T-helper 1 cell treated with Interleukin-12 subunit alpha and Interleukin-12 subunit beta and Interleukin-4 antibody, amounts not matched to agents 30 ng/mL and 1 ng/mL, for 36 hours (primary cell): ENCODE measurements at regions not wholly inside any gene's neighbourhood (a gene's known extent, or its start where the extent isn't known, plus 50 kb on each side); places are given as distances from the start of the nearest gene placed in this dataset.

ENCODE experiments used
- intact Hi-C: fragments of 100-400 bp; cut with micrococcal nuclease; formaldehyde crosslinking; loops from one replicate; pipeline ENCODE4 v1.15.1; 2024

DNA sequence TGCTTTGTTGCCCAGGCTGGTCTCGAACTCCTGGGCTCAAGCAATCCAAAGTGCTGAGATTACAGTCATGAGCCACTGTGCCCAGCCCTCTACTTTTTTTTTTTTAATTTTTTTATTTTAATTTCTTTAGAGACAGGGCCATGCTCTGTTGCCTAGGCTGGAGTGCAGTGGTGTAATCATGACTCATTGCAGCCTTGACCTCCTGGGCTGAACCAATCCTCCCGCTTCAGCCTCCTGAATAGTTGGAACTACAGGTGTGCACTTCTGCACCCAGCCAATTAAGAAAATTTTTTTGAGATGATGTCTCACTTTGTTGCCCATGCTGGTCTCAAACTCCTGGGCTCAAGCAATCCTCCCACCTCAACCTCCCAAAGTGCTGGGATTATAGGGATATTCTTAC lies 528.6 kb downstream of the GATA3 start:
- intact Hi-C loops: no loop called here

DNA sequence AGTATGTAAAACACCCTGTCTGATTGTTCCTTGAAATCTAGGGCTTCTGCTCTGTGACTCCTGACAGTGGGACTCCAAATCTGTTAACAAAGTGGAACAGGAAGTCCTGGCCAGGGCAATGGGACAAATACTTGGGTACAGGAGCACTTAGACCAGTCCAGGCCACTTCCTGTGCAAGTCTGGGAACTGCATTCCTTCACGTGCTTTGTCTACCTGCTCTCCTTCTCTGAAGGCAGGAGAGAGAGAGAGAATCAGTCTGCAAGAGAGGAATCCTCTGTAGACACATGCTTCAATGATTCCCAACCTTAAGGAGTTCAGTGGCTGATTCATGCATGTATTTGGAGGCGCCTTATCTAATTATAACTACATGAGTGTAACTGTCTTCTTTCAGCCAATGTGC lies 530.2 kb downstream of the GATA3 start:
- intact Hi-C loops: no loop called here

DNA sequence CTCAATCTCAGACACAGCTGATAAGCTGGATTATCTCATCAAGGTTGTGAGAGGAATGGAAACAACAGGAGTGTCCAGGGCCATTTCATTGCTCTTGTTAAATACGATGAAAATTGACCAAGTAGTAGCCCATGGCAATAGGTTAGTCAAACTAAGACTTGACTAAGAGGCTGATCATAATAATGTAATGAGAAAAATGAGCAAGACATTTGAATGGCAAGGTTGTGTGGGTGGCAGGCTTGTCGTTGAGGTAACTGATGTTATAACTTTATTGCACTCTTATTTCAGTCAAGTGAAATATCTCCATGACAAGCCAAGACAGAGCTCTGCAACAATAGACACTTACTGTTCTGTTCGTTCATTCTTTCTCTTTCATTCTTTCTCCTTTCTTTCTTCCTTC lies 532.0 kb downstream of the GATA3 start:
- intact Hi-C loops: no loop called here

DNA sequence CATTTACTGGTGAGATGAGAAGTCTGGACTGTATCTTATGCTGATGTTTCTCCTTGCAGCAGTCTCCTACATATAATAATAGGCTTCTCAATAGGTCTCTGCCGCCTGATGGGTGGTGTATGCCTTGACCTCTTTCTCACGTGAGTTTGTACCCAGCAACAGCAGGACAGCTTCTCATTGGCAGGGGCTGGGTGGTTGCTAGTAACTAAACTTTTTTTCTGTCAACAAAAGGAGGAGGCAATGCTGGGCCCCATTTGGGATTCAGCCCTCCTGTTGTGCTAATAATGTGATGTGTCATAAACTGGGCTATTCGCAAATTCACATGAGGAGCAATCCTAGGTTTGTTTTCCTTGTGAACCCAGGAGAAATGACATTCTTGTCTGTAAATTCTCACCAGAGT lies 533.6 kb downstream of the GATA3 start:
- intact Hi-C loops: no loop called here

DNA sequence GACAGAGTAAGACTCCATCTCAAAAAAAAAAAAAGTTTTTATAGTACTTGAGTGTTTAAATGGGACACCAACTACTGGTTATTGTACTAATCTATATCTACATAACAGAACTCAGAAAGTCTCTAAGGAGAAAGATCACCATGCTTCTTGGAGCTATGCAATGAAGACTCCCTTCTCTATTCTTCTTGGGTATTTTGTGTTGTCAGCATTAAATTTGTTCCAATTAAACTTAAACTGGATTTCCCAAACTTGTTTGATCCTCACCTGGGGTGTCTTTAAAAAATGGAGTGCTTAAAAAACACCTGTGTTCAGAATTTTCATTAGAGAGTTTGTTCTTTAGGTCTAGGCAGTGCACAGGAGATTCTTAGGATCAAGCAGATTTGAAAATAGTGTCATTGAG lies 536.0 kb downstream of the GATA3 start:
- intact Hi-C loops: no loop called here

DNA sequence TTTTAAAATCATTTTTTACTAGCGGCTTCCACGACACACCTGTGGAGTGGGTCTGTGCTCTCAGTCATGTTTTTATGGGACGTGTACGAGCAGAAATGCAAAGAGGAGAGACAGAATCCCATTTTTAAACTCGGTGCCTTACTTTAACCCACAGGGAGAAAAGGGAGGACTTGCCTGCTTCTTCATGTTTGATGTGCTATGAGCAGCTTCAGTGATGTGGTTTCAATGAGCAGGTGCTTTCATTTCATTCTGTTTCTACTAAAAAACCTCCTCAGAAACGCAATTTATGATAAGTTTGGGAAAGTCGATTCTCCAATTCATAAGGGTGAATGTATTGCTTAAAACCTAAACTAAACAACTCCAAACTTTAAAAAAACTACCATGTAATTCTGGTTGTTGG lies 537.2 kb downstream of the GATA3 start:
- intact Hi-C loops: no loop called here

DNA sequence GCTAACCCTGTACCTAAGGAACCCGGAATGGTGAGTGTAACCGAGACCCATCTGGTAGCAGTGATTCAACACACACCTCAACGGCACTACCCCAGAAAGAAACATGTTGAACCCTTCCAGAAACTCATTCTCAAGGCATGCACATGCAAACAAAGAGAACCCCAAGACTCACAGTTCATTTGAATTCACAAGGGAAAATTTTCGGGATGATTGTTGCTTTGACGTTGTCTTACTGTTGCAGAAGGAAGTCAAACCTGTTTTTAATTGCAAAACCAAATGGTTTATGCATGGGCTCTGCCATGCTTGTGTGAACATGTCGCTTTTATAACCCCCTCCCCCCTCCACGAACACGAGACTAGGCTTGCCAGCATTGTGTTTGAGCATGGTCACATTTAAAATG lies 539.7 kb downstream of the GATA3 start:
- intact Hi-C loops: no loop called here

DNA sequence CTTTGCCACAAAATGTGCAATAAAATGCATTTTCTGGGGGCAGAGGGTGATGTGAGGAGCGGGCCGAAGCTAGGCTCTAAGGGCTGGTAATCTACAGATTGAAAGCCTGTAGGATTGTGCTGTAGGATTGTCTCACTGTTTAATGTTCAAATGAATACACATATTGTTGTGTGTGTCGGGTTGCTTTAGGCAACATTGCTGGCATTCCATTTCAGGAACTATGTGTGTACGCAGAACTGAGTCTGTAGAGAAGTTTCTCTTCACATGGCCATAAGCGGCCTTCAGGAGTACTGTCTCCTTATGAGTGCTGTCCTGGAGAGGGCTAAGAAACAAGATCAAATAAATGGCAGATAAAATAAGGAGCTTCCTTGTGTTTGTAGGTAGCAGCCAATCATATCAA lies 540.2 kb downstream of the GATA3 start:
- intact Hi-C loops: no loop called here

DNA sequence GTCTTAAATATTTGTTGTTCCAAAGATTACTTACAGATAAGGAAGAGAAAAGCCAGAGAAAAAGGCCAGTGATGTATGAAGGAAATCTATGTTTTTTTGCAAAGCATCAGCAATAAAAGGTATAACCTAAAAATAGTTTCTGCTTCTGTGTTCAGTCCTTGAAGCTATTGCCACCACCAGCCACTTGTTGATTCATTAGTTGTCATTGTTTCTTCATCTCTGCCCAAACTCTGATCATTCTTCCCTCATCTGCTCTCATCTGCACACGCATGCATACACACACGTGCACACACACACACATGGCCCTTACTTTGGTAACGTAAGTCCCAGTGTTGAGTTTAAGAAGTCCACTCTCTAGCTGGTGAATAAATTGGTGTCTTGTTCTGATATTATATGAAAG lies 540.7 kb downstream of the GATA3 start:
- intact Hi-C loops: no loop called here

DNA sequence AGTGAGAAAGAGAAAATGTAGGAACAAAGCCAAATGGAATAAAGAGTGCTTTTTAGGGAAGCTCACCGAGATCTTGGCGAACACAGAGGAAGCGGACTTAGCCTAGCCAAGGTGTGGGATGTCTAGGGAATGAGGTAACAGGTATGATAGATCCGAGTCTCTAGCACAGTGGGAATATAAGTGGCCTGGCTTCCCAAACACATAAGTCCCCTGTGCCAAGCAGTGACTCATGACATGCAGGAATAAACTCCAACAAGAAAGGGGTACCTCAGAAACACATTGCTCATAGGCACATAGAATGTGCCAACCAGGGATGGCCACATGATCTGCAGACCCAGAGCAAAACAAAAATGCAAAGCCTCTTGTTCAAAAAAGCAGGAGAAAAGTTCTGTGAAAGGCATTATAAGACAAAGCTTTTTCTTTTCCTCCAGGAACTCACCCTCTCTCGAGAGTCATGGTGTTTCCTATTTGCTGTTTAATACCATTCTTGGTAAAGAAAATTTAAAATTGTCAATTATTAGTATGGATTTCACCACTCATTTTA lies 542.5 kb downstream of the GATA3 start:
- intact Hi-C loops: no loop called here

DNA sequence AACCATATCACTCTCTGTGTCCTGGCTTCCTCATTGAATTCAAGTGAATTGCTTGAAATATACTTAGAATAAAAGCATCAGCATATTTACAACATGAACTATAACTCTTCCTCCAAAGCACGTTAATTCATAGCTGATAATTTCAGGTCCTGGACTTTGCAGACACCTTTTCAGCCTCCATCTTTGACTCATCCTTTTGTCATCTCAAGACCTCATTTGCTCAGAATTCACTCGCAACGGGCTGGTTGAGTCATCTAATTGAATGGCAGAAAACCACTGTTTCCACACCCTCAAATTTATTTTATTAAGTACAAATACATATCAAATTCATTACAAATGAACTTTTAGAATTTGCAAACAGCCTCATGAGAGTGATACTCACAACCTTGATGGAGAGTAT lies 545.7 kb downstream of the GATA3 start:
- intact Hi-C loops: no loop called here

DNA sequence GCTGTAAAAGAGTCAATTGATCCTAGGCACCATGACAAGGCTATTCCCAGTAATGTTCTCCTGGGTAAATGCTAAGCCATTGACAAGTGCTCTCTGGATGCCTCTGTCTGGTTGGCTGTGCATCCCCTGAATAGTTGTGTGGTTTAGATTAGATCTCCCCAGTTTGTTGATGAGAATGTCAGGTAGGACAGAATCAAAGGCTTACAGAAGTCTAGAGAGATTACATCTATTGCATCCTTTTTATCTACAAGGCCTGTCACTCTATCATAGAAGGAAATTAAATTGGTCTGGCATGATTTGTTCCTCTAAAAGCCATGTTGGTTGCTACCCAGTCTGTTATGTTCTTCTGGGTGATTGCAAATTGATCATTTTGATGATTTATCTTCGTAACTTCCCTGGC lies 548.3 kb downstream of the GATA3 start:
- intact Hi-C loops: no loop called here

DNA sequence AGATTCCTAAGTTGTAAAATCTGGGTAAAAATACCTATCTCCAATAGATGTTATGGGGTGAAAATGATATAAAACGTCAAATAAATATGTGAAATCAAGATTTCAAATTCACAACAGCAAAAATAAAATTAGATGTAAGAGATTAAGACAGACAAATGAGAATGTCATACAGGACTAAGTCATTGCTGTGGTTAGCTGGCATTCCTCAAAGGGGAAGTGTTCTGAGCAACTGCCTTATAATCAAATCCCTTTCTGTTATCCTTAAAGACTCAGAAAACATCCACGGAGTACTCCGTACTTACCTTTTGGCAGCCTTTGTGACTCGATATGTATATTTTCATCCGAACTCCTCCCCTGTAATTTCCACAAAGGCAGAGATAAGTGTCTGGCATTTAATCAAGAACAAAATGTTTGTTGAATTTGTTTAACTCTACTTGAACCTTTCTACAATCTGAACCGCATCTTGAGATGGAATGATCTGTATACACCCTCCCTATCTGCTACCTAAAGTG lies 559.6 kb downstream of the GATA3 start:
- intact Hi-C loops: no loop called here

DNA sequence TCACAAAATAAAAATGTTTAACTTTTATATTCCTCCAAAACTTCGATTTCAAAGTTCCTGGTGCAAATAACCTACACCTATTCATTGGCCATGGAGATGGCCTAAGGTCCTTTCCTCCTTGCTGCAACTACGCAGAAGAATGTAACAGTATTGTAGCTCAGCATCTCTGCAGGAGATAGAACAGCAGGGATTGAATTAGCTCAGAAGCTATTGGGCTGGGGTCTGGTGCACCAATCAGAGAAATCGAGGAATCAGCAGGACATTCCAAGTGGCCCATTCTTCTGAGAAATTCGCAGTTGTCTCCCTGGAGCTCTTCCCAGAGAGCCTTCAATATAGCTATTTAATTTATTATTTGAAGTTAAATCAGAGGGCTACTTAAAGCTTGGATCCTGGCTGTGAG lies 560.6 kb downstream of the GATA3 start:
- intact Hi-C loops: no loop called here

DNA sequence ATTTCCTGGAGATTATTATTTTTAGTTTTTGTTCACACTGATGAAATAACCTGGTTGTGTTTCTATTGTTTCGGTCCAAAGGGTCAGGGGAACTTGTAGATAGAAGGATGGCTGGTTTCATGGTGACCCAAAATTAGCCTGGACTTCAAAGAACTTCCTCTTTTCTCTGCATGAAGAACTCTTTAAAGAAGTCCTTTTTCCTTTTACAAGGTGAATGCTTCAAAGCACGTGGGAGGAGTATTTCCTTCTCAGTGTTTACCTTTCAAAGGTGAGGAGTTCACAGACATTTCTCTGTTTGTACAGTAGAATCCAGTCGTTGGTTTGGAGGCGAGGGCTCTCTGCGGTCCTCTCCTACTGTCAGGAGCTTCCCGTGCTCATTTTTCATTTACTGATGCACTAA lies 561.7 kb downstream of the GATA3 start:
- intact Hi-C loops: no loop called here

DNA sequence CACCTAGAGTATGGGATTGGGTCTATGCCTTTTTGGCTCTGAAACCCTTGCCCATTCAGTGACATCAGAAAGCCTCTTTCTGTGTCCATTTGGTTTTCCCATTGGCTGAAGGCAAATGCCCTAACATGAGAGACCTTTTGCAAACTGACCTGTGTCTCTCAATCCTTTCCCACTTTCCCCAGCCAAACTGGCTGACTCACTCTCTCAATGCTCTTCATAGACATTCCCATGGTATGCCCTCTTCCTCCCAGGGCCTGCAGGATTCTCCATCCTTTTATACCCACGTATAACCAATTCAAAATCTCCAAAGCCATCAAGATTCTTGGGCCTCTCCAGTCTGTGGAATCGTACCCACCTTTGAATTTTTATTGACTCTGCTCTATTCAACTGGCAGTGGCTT lies 563.3 kb downstream of the GATA3 start:
- intact Hi-C loops: no loop called here

DNA sequence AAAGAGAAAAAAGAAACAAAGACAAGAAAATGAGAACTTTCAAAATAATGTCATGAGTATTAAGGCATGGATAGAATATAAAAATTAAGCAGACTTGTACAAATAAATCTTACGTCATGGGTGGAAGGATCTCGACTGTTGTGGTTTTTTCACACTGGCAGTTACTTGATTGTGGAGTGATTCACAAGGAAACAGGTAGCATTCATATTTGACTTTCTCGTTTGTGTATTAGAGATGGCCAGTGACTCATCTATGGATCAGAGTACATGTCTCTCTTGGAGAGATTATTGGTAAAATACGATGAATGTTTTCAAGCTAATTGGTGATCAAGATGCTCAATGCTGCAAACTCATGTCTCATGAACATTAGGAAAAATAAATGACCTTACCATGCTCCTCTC lies 564.3 kb downstream of the GATA3 start:
- intact Hi-C loops: no loop called here

DNA sequence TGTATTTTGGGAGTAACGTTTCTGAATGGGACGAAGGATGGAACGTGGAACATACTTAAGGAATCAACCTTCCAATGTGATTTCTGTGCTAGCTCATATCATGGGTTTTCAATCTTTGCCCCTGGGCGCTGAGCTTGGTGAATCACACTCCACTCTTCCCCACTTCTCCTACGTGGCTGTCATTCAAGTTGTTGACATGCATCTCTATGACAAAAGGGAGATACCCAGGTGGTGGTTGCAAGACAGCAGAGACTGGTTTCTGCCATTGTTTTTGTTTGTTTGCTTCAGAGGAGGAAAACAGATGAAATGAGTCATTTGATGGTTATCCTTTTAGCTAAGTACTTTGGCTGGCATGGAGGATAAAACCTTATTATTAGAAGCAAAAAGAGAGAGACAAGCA lies 573.9 kb downstream of the GATA3 start:
- intact Hi-C loops: no loop called here

DNA sequence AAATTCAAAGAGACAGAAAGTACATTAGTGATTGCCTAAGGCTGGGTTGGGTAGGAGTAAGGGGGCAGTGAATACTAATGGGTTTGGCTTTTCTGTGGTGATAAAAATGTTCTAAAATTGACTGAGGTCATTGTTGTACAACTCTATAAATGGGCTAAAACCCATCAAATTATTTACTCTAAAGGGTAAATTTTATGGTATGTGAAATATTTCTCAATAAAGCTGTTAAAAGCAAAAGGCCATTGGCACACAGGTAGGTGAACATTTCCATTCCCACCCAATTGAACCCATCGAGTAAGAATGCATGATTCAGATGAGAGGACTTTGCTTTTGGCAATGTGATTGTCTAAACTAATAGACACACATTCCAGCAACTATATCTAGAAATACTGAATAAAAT lies 579.4 kb downstream of the GATA3 start:
- intact Hi-C loops: no loop called here

DNA sequence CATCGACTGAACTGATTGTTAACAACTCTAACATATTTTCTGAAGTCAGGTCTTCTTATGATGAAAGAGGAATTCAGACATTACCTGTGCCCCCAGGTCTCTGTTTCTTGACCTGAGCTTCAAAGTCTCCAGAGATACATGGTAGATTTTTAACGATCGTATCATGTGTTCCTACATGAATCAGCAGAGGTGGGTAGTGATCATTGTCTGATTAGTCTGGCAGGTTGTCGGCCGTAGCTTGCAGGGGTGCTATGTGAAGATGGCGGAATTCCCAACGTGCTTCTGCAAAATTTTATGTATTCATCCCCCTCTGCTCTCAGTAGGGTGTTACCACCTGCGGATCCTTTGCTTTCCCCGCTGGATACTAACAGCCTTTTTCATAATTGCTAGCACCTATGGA lies 581.9 kb downstream of the GATA3 start:
- intact Hi-C loops: no loop called here

DNA sequence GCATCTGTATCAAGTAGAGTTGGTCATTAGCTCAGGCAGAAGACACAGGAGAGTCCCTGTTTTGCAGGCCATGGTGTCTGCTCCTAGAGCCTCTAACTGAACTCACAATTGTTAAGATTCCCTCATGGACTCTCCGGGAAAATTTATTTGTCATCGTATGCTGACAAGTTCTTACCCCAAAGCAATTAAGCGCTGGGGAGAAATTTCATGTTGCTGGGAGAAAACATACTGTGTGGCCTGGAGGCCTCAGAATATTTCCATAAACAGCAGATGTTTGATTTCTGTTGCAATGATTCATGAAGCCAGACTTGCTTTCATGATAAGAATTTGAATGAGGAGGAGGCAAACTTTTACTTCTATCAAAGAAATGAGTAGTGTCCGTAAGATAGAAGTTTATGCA lies 583.2 kb downstream of the GATA3 start:
- intact Hi-C loops: no loop called here

DNA sequence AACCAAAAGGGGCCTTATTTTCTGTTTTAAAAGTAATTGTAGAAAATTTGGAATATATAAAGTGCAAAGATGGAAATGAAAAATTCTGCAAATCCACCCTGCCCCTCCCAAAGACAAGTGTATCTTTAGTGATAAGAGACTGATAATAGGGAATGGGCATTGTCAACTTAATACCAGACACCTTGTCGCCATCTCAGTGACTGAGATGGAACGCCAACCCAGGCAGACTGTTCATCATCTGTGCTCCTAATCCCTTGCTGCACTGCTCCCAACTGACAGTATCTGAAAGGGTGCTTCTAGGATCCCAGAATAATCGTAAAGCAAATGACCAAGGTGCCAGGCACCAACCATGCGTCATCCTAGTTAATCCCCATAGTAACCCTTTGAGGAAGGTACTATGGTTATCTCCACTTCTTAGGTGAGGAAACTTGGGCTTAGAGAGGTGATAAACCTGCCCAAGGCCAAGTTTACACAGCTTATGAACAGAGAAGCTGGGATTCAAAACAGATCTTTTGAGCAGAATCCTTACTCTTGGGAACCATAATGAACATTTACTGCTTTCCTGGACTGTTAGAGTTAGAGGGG lies 583.7 kb downstream of the GATA3 start:
- intact Hi-C loops: no loop called here

DNA sequence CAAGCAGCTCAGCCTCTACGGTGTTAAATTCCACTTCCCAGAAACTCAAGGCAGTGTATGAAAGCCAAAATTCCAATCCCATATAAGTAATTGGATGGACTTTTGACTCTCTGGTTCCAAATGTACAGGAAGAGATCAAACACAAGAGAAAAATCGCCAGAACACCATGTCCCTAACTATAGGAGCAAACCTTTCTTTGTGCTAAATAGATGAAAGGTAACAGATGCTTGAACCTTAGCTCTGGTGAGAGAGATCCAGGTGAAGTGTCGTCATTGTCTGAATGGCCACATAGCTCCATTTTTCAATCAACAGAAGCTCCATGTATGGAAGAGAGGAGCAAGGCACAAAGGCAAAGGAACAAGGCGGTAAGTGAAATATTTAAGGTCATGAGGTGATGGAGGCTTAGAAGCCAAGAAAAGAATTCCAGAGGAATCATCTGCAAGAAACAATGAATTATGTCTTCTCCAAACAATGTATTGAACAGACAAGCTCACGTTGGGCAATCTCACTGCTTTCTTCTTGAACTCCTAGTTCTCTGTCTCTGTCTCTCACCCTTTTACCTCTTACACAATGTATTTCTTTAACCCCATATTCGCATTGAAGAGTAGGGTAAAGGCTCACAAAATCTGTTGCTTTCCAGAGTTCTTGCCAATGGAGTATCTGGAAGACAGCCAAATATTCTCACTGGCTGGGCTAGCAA lies 585.1 kb downstream of the GATA3 start:
- intact Hi-C loops: no loop called here
